ENCODE measurements at regions not wholly inside any gene's neighbourhood (a gene's known extent, or its start where the extent isn't known, plus 50 kb on each side); places are given as distances from the start of the nearest gene placed in this dataset.

GRCh38 chr10:14381475-14381874, 50.8 kb upstream of the FRMD4A start:
- no peak for TF ChIP-seq POLR2A (IDR thresholded peaks at IDR 0.05)
- no peak for TF ChIP-seq CTCF (IDR thresholded peaks at IDR 0.05)
